ENCODE measurements at regions not wholly inside any gene's neighbourhood (a gene's known extent, or its start where the extent isn't known, plus 50 kb on each side); places are given as distances from the start of the nearest gene placed in this dataset.

DNA sequence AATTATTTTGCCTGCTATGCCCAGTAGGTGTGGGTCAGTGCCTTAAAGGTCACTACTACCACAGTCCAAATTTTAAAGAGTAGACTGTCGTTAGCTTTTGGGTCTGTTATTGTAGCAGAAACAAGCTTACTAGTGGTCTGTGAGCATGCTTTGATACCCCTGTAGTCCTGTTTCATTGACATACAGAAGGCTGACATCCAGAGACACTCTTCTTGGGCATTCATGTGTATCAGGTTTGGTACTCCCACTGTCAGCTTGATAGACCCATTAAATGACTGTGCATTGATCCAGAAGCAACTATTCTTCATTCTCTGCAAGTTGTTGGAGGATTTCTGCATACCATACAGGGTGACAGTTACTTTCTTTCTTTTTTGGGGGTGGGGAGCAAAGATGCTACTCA lies 884.4 kb upstream of the CELF2 start:
- TF ChIP-seq, protein P1, sequence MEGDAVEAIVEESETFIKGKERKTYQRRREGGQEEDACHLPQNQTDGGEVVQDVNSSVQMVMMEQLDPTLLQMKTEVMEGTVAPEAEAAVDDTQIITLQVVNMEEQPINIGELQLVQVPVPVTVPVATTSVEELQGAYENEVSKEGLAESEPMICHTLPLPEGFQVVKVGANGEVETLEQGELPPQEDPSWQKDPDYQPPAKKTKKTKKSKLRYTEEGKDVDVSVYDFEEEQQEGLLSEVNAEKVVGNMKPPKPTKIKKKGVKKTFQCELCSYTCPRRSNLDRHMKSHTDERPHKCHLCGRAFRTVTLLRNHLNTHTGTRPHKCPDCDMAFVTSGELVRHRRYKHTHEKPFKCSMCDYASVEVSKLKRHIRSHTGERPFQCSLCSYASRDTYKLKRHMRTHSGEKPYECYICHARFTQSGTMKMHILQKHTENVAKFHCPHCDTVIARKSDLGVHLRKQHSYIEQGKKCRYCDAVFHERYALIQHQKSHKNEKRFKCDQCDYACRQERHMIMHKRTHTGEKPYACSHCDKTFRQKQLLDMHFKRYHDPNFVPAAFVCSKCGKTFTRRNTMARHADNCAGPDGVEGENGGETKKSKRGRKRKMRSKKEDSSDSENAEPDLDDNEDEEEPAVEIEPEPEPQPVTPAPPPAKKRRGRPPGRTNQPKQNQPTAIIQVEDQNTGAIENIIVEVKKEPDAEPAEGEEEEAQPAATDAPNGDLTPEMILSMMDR (IDR thresholded peaks at IDR 0.05; ENCODE audit: borderline replicate concordance, insufficient read depth, low read depth, low read length), result no peak
- no peak overlapping the region for H3K4me3 ChIP-seq (ENCODE audit: low read depth, low read length)

DNA sequence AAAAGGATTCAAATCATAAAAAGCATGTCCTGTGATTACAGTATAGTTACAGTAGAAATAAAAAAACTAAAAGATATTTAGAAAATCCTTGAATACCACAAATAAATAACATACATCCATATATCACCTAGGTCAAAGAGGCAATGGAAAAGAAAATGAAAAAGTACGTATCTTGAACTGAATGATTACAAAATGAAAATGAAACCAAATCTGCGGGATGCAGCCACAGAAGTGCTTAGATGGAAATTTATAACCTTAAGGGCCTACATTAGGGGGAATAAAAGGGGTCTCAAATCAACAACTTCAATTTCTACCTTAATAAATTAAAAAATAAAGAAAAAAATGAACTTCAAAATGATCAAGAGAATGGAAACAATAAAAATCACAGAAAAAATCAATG lies 879.0 kb upstream of the CELF2 start:
- H3K4me3 ChIP-seq (ENCODE audit: low read depth, low read length), result no peak overlapping the region
- TF ChIP-seq, protein P1 (IDR thresholded peaks at IDR 0.05; ENCODE audit: borderline replicate concordance, insufficient read depth, low read depth, low read length), result no peak

DNA sequence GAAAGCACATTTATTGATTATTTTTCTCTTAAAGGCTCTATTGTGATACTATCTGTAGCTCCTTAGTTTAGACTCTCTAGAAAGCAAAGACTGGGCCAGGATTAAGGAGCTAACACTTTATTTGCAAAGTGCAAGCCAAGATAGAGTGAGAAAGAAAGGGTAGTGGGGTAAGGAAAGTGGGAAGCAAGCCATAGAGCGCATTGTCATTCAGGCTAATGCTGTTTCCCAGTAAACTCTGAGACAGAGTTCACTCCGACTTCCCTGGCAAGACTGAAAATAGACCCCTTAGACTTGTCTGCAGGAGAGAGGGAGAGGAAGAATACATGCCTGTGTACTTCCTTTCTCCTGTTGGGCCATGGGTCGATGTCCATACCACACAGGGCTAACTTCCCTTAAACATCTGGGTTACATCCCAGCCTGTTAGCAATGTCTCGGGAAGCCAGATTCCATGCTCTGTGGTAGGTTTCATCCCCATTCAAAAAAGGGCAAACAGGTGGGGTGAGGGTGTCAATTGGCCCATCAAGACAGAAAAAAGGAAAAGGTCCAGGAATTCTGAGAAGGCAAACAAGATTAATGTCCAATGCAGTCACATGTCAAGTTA lies 875.8 kb upstream of the CELF2 start:
- TF ChIP-seq, protein P1 (IDR thresholded peaks at IDR 0.05; ENCODE audit: borderline replicate concordance, insufficient read depth, low read depth, low read length), result no peak
- H3K4me3 ChIP-seq (ENCODE audit: low read depth, low read length), result no peak overlapping the region

DNA sequence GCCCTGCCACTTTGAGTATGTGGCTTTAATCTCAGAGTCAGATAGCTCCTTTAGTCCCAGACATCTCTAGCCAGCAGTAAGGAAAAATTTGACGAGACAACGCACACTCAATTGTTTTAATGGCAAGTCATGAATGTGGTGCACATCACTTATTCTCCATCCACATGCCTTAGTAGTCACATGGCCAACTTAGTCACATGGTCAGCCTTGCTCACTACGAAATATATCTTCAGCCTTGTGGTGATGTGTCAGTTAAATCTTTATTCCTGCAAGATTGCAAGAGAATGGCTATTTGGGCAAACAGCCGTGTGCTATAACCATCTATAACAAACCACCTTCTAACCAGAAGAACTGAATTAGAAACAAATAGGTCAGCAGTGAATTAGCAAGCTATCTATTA lies 871.1 kb upstream of the CELF2 start:
- TF ChIP-seq, protein P1 (IDR thresholded peaks at IDR 0.05; ENCODE audit: borderline replicate concordance, insufficient read depth, low read depth, low read length), result no peak
- H3K4me3 ChIP-seq (ENCODE audit: low read depth, low read length), result no peak overlapping the region

DNA sequence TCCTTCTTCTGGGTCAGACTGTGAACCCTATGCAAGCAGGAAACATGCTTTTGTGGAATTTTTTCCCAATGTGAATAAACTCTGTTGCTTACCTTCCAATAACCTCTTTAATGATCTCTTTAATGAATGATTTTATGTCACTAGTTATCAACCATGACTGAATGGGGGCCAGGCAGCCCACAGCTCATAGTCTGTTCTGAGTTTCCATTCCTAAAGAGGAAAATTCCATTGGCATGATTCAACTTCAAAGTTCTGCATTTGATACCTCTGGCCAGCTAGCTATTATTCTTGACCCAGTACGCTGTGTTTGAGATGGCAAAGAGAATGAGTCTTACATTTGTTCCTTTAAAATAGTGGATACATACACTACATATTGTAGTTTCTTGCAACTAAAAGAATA lies 867.8 kb upstream of the CELF2 start:
- TF ChIP-seq, protein P1 (IDR thresholded peaks at IDR 0.05; ENCODE audit: borderline replicate concordance, insufficient read depth, low read depth, low read length), result no peak
- H3K4me3 ChIP-seq (ENCODE audit: low read depth, low read length), result no peak overlapping the region

DNA sequence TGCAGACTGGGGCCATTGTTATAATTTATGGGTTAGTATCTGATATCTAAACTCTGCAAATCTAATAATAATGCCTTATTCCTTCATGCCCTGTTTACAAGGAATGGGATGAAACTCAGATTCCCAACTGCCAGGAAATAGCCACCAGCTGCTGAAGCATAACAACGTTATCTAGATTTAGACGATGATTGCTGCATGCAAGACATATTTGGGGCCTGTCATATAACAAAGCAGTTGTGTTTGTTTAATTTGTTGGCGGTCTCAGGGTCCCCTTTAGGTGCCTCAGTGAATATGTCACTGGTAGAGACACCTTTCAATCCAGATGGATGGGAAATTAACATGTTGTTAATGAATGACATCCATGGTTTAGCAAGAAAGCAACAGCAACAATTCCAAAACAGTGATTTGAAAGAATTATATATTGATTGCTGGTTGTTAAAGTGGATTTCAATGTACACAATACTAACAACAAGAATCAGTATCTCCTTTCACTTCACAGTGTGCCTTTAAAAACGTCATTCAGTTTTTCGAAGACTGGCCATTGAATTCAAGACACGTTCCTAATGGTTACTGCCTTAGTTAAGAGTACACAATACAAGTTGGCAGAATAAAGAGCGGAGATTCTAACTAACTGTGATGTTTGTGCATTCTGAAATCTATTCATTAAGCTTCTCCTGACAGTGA lies 860.6 kb upstream of the CELF2 start:
- TF ChIP-seq, protein P1 (IDR thresholded peaks at IDR 0.05; ENCODE audit: borderline replicate concordance, insufficient read depth, low read depth, low read length), result no peak
- H3K4me3 ChIP-seq (ENCODE audit: low read depth, low read length), result no peak overlapping the region

DNA sequence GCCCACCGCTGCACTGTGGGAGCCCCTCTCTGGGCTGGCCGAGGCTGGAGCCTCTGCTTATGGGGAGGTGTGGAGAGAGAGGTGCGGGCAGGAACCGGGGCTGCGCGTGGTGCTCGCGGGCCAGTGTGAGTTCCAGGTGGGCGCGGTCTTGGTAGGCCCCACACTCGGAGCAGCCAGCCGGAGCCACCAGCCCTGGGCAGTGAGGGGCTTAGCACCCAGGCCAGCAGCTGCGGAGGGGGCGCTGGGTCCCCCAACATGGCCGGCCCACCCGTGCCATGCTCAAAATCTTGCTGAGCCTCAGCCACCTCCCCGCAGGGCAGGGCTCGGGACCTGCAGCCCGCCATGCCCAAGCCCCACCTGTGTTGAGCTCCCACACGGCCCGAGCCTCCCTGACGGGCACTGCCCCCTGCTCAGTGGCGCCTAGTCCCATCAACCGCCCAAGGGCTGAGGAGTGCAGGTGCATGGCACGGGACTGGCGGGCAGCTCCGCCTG lies 856.8 kb upstream of the CELF2 start:
- TF ChIP-seq, protein P1 (IDR thresholded peaks at IDR 0.05; ENCODE audit: borderline replicate concordance, insufficient read depth, low read depth, low read length), result no peak
- H3K4me3 ChIP-seq (ENCODE audit: low read depth, low read length), result no peak overlapping the region

All from GM12875 (cell line).